HEK293T (cell line): ENCODE measurements at regions not wholly inside any gene's neighbourhood (a gene's known extent, or its start where the extent isn't known, plus 50 kb on each side); places are given as distances from the start of the nearest gene placed in this dataset.
"Not testable (repeated sequence)": the region's sequence is repeated elsewhere in the genome, so short reads cannot be mapped to it uniquely, and the experiment has no call there.

ENCODE experiments used
- CTCF ChIA-PET: fragments of 350-600 bp; formaldehyde crosslinking; extraction: SDS; loops from one replicate; lab custom pipeline; 2021; ENCODE audit warnings: antibody characterized with exemption, inconsistent platforms; lab: Yijun Ruan, JAX
- POLR2A ChIA-PET: fragments of 350-600 bp; formaldehyde crosslinking; extraction: SDS; loops from one replicate; lab custom pipeline; 2020; ENCODE audit warnings: antibody characterized with exemption, inconsistent platforms; lab: Yijun Ruan, JAX
- DNase-seq: peaks from one replicate; pipeline ENCODE4 v3.0.0; 2012; ENCODE audit warnings: mixed read lengths; ENCODE audit errors: extremely low spot score
- ARNT ChIP-seq: fragments of 450-650 bp; IDR thresholded peaks from 2 replicates; pipeline ENCODE4 v1.6.1; 2017; ENCODE audit warnings: mild to moderate bottlenecking
- BHLHE40 ChIP-seq: fragments of 450-650 bp; IDR thresholded peaks from 2 replicates; pipeline ENCODE4 v1.6.1; 2016; ENCODE audit warnings: mild to moderate bottlenecking, moderate library complexity, borderline replicate concordance
- CTBP1 ChIP-seq: fragments of 450-650 bp; IDR thresholded peaks from 2 replicates; pipeline ENCODE4 v1.6.1; 2016; ENCODE audit warnings: borderline replicate concordance
- ELF4 ChIP-seq: fragments of 450-650 bp; IDR thresholded peaks from 2 replicates; pipeline ENCODE4 v1.6.1; 2017; ENCODE audit warnings: antibody characterized with exemption
- FOXA1 ChIP-seq: fragments of 450-650 bp; IDR thresholded peaks from 2 replicates; pipeline ENCODE4 v1.6.1; 2016; ENCODE audit warnings: mild to moderate bottlenecking
- FOXK2 ChIP-seq: fragments of 450-650 bp; IDR thresholded peaks from 2 replicates; pipeline ENCODE4 v1.6.1; 2016; ENCODE audit warnings: mild to moderate bottlenecking
- FOXM1 ChIP-seq: fragments of 450-650 bp; IDR thresholded peaks from 2 replicates; pipeline ENCODE4 v1.6.1; 2017; ENCODE audit warnings: mild to moderate bottlenecking, borderline replicate concordance
- HDGF ChIP-seq: fragments of 450-650 bp; IDR thresholded peaks from 2 replicates; pipeline ENCODE4 v1.6.1; 2017; ENCODE audit warnings: antibody characterized with exemption, borderline replicate concordance
- L3MBTL2 ChIP-seq: fragments of 450-650 bp; conservative IDR thresholded peaks from 2 replicates; pipeline ENCODE4 v1.6.1; 2016; ENCODE audit warnings: mild to moderate bottlenecking
- LEF1 ChIP-seq: fragments of 450-650 bp; IDR thresholded peaks from 2 replicates; pipeline ENCODE4 v1.6.1; 2017; ENCODE audit warnings: mild to moderate bottlenecking, borderline replicate concordance
- NFRKB ChIP-seq: fragments of 450-650 bp; IDR thresholded peaks from 2 replicates; pipeline ENCODE4 v1.6.1; 2016; ENCODE audit warnings: mild to moderate bottlenecking, moderate library complexity
- SP1 ChIP-seq: fragments of 450-650 bp; IDR thresholded peaks from 2 replicates; pipeline ENCODE4 v1.6.1; 2017
- SUZ12 ChIP-seq: fragments of 450-650 bp; IDR thresholded peaks from 2 replicates; pipeline ENCODE4 v1.6.1; 2016; ENCODE audit warnings: mild to moderate bottlenecking
- TARDBP ChIP-seq: fragments of 450-650 bp; IDR thresholded peaks from 2 replicates; pipeline ENCODE4 v1.6.1; 2016
- ZNF384 ChIP-seq: fragments of 450-650 bp; IDR thresholded peaks from 2 replicates; pipeline ENCODE4 v1.6.1; 2016
- TF ChIP-seq, protein P1 (sequence below): fragments of 450-650 bp; IDR thresholded peaks from 2 replicates; pipeline ENCODE4 v1.6.1; 2016

DNA sequence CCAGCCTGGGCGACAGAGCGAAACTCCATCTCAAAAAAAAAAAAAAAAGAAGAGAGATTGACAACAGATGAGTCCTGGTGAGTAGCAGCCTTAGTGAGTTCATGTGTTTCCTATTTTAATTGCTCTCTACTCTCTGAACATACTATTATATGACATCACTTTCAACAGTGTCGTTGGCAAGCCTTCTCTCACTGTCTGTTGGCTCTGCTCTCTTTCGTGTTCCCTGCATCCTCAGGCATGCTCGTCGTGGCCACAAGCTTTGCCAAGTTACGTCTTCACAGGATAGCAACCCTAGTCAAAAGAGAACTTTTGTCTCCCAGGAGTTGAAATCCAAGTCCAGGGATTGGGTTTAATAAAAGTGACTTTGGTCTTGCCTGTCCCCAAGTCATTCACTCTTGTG lies 117.1 kb upstream of the EGFL6 start:
- TF ChIP-seq ARNT (no peak), FOXA1 (no peak), FOXM1 (no peak), TARDBP (no peak)
- DNase-seq, result no peak
- ChIA-PET POLR2A (no interaction called here), CTCF (interaction anchor here (0.6 kb wide), 1 partner anchor 1037 kb away, joined by 3 read pairs; no protein-coding TSS in a partner anchor)

DNA sequence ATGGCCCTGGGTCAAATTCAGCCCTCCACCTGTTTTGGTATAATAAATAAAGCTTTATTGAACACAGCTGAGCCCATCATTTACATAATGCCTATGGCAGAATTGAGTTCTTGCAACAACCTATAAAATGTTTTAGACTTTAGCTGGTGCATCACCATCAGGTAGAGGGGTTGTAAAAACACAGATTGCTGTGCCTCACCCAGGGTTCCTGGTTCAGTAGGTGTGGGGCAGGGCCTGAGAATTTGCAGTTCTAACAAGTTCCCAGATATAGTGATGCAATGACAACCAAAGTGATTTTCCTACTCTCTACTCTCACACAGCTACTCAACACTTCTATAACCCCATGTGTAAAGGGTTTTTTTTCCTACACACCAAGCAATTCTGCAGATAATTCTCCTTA lies 120.0 kb upstream of the EGFL6 start:
- ChIA-PET POLR2A (no interaction called here), CTCF (interaction anchor here (0.6 kb wide), 1 partner anchor 26 kb away, joined by 4 read pairs; no protein-coding TSS in a partner anchor)
- TF ChIP-seq FOXA1 (no peak), ARNT (no peak), NFRKB (no peak), HDGF (no peak), LEF1 (no peak), FOXM1 (no peak), TARDBP (no peak), FOXK2 (no peak), ELF4 (no peak), ZNF384 (no peak), SUZ12 (no peak), SP1 (no peak), CTBP1 (no peak)
- TF ChIP-seq, protein P1, sequence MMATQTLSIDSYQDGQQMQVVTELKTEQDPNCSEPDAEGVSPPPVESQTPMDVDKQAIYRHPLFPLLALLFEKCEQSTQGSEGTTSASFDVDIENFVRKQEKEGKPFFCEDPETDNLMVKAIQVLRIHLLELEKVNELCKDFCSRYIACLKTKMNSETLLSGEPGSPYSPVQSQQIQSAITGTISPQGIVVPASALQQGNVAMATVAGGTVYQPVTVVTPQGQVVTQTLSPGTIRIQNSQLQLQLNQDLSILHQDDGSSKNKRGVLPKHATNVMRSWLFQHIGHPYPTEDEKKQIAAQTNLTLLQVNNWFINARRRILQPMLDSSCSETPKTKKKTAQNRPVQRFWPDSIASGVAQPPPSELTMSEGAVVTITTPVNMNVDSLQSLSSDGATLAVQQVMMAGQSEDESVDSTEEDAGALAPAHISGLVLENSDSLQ, result no peak
- no peak for DNase-seq

DNA sequence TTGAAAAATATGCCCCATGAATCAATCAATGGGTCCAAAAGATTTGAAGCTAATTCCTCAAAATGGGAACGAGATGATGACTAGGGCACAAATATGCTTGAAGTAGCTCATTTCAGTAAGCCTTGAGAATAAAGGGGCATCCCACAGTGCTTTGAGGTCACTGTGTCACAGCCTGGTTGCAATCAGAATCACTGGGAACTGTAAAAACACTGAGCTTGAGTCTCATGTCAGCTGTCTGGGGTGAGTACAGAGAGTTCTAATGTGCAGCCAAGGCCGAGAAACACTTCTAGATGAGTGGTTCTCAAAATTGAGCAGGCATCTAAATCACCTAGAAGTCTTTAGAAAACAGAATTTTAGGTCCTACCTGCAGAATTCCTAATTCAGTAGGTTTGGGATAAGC lies 120.5 kb upstream of the EGFL6 start:
- no peak for TF ChIP-seq FOXK2
- no peak for DNase-seq
- ChIA-PET CTCF (no interaction called here), POLR2A (no interaction called here)

DNA sequence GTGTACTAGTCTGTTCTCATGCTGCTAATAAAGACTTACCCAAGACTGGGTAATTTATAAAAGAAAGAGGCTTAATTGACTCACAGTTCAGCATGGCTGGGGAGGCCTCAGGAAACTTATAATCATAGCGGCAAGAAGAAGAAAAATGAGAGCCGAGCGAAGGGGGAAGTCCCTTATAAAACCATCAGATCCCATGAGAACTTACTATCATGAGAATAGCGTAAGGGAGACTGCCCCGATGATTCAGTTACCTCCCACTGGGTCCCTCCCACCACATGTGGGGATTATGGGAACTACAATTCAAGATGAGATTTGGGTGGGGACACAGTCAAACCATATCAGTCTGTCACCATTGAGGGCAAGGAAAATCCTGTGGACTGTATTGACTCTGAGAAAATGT lies 121.8 kb upstream of the ATXN3L start:
- CTCF ChIA-PET, POLR2A ChIA-PET, DNase-seq: not testable (repeated sequence)

DNA sequence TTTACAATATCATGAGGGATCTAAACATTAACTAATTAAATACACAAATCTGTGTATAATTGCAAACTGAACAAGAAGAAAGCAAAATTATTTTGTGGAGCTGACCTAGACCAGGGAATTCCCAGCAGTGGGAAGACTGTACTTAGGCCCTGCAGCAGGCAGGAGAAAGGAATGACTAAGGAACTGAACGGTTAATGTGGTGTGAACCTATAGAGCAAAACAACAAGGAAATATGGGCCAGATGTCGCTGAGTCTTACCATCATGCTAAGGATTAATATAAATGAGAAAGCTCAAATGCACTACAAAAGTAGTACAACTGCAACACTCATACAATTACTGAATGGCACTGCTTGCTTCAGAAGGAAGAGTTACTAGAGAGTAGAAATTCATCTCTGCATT lies 120.3 kb upstream of the ATXN3L start:
- no peak for DNase-seq
- TF ChIP-seq, protein P1, result no peak
- TF ChIP-seq FOXK2 (no peak), SUZ12 (no peak), TARDBP (no peak), L3MBTL2 (no peak), NFRKB (no peak), SP1 (no peak), BHLHE40 (no peak), ZNF384 (no peak), CTBP1 (no peak), LEF1 (no peak), ARNT (no peak), FOXM1 (no peak), HDGF (no peak), FOXA1 (no peak), ELF4 (no peak)
- ChIA-PET CTCF (no interaction called here), POLR2A (no interaction called here)

DNA sequence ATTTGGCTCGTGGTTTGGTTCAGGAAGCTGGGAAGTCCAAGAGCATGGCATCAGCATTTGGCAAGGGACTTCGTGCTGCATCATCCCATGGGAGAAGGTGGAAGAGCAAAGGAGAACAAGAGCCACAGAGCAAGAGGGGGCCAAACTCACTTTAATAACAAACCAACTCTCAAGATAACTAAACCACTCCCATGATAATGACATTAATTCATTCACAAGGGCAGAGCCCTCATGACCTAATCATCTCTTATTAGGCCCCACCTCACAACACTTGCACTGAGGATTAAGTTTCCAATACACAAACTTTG lies 113.4 kb upstream of the ATXN3L start:
- POLR2A ChIA-PET, result no interaction called here
- no peak for DNase-seq
- TF ChIP-seq FOXA1 (no peak), SUZ12 (no peak), NFRKB (no peak), ZNF384 (no peak), SP1 (no peak), FOXK2 (no peak), L3MBTL2 (no peak), BHLHE40 (no peak), ELF4 (no peak), LEF1 (no peak), TARDBP (no peak), ARNT (no peak), CTBP1 (no peak)
- CTCF ChIA-PET, result no interaction called here

DNA sequence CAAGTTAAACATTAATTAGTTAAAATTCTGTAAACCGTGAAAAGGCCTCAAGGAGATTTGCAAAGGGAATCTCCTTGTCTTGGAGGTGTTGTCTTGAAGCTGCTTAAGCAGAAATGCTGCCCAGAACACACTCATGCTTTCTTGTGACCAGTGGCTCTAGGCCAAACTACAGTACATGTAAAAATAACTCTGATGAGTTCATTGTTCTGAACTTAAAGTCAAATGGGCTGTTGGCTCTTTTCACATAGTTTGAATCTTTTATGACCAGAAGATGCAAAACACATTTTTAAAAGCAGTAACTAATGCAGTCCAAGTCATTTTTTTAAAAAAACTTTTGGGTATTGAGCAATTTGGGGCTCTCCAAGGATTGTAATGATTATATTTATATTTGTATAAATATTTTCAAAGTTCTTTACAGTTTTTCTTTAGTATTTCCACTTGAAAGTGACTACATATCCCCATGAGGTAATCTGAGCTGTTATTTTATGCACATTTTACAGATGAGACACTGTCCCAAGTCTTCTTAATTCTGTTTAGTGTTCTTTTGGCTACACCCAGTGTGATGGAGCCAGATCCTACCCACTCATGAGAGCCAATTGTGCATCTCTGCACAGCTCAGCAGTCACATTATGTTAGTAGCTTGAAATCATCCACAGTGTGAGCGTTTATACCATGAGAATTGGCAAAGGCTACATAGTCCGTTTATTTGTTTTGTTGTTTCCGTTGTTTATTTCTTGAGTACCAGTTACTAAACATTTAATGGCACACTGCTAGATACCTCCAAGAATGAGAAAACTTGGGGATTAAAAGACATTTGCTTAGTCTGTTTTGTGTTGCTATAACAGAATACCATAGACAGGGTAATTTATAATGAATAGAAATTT lies 112.8 kb upstream of the ATXN3L start:
- ChIA-PET CTCF (no interaction called here), POLR2A (no interaction called here)
- DNase-seq, result no peak
- TF ChIP-seq SP1, result no peak
- no peak for TF ChIP-seq LEF1
- no peak for TF ChIP-seq ZNF384
- no peak for TF ChIP-seq FOXA1
- TF ChIP-seq, protein P1, result no peak
- TF ChIP-seq ELF4, result no peak
- no peak for TF ChIP-seq FOXM1
- TF ChIP-seq NFRKB, result no peak
- no peak for TF ChIP-seq CTBP1
- TF ChIP-seq HDGF, result no peak
- TF ChIP-seq BHLHE40, result no peak
- TF ChIP-seq L3MBTL2, result no peak
- no peak for TF ChIP-seq TARDBP
- TF ChIP-seq SUZ12, result no peak
- no peak for TF ChIP-seq FOXK2
- TF ChIP-seq ARNT, result no peak
